GM18868 (cell line): ENCODE measurements at regions not wholly inside any gene's neighbourhood (a gene's known extent, or its start where the extent isn't known, plus 50 kb on each side); places are given as distances from the start of the nearest gene placed in this dataset.

Source experiments
- ATAC-seq: cut with Tn5 transposase; IDR thresholded peaks from one replicate; pipeline ENCODE4 v1.9.1; 2021; ENCODE audit warnings: mild to moderate bottlenecking, moderate library complexity; ENCODE audit not compliant: unreplicated experiment

DNA sequence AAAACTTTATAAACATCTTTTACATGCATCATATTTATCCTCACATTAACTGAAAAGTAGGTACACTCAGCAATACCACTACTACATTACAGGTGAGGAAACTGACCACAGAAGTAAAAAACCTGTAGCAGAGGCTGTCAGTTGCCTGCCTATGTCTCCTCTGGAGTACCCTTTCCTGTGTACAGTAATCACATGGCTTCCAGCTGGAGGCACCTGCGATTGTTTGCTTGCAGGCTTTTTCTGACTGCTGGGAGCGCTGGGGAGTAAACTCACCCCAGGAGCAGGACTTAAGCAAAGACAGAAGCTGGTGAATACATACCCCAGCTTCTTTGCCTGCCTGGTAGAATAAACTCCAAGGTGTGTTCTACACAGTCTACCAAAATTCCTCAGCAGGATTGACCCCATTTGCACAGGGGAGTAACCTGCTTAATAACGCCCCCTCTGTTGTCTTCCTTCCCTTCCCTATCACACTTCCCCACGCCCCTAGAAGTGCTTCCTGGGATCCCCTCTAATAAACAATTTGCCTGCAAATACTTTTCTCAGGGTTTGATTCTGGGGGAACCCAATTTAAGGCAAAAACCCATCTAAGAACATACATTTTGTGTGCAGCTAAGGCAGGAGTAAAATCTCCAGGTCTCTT is 138.9 kb downstream of the PTH2R start:
- ATAC-seq: no peak

GRCh38 chr2:208546107-208546506 is 139.5 kb downstream of the PTH2R start:
- no peak for ATAC-seq

DNA sequence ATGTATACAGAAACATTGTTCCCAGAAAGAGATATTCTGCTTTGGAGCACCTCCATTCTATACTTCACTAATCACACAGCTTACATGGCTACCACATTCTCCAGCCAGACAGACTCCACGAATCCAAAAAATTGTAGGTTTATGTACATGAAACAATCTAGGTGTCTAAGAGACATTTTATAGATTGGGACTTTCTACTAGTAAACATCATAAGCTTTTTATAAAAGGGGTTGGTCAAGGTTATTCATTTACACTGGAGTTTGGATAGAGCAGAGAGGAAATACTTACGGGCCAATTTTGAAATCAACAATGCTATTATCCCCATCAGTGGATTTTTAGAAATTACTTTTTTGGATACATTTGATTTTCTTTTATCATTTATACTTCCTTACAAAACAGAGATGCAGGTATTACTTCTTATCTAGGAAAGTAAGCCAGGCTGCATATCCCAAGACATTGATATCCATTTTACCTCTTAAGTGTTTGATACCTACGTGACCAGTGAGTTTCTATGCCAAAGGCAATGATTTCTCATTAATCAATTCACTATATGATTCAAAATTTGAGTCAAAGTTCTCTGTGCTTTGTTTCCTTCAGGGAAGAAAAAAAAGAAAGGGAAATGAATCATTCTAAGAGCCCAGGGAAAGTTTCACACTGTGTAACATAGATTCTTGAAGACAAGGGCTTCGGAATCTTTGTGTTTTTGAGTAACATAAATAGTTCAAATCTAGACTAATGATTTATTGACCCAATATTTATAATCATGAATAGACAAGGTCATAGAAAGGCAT is 140.5 kb downstream of the PTH2R start:
- ATAC-seq: no peak

GRCh38 chr2:208548700-208549099 is 142.1 kb downstream of the PTH2R start:
- no peak for ATAC-seq

GRCh38 chr2:208549546-208550158 is 143.1 kb downstream of the PTH2R start:
- ATAC-seq: no peak

GRCh38 chr2:208552943-208553342 is 146.4 kb downstream of the PTH2R start:
- ATAC-seq: no peak

DNA sequence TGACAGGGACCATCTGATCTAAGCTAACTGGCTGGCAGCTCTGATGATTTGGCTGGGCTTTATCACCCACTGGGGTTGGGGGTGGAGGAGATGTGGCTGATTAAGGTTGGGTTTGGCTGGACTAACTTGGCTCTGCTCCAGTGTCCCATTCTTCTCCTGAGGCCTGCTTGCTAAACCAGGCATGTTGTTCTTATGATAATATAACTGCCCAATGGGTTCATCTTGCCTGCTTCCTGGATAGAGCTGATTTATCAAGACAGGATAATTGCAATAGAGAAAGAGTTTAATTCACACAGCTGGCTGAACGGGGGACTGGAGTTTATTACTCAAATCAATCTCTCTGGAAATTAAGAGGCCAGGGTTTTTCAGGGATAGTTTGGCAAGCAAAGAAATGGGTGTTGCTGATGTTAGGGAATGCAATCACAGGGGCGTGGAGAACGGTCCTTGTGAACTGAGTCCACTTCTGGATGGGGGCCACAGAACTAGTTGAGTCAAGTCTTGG is 150.4 kb downstream of the PTH2R start:
- ATAC-seq: no peak

GRCh38 chr2:208565690-208566416 is 159.3 kb downstream of the PTH2R start:
- no peak for ATAC-seq

DNA sequence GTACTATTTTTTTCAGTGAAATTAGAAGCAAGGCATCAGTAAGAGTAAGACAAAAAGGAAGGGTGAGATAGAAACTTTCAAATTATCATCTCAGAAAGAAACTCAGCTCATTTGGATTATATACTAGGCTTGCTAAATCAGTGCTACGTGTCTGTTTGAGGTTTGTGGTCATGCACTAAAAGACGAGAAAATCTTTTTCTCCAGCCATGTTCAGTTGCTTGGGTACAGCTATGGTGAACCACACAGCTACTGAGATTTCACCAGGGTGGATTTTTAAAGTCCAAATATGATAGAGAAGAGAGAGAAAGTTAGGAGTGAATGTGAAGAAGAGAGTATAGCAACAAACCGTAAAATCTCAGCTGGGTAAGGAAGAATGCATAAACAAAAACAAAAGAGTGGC is 161.6 kb downstream of the PTH2R start:
- no peak for ATAC-seq

DNA sequence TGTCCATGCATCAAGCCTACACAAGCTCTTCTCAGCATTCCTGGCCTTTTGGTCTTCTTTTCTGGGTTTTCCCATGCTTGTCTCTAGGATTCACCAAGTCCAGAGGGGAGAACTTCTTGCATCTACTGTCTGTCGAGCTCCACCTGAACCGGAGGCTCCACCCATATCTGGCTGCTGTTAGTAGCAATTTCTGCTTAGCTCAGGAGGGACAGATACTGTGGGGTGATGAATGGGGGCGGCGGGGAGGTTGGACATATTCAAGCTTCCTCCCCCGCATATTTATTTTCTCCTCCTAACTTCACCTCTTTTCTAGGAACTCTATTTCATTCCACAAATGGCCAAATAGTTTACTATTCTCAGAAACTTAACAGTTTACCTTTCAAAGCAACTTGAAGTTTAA is 163.5 kb downstream of the PTH2R start:
- no peak for ATAC-seq

- ATAC-seq: no peak
Observed at GRCh38 chr2:208570851-208571763, 164.5 kb downstream of the PTH2R start.

GRCh38 chr2:208571764-208572131 is 165.2 kb downstream of the PTH2R start:
- no peak for ATAC-seq

- ATAC-seq: no peak
Observed at GRCh38 chr2:208573569-208573968, 167.0 kb downstream of the PTH2R start.

DNA sequence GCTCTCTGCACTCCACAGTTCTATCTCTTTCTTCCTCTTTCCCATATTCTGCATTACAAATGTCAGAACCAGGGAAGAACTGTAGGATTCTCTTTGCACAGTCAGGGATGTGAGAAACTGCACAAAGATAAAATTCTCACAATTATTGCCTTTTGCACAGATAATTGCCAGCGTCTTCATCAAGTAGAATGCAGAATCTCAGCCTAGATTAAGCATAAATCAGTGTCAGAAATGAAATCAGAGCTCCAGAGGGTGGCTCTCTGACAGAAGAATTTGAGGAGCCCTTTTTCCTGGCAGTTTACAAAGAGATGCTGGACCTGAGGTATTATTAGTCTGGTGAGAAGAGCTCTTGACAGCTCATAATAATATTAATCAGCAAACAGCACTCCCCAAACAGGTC is 173.1 kb downstream of the PTH2R start:
- ATAC-seq: no peak

DNA sequence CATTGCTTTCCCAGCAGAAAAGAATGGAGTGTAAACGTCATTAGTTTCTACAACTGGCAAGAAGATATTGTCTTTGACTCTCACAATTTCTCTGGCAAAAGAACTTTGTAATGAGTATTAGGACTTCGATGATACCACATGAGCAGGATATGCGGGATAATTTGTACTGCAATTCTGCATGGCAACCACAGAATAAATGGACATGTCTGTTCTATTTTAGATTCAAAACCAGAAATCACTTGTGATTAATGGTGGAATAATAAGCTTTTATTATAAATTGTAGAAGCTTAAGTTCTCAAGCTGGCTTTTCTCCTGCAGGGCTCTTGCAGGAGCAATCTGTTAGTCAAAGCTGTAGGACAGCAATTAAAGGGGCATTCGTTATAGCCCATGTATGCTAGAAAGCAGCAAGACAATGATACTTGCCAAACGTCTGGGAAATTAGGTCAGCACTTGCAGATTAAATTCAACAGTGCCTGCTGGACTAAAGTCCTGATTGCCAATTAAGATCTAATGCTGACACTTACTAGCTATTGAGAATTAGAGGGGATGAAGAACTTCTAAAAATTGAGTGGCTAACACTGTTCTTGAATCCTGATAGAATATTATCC is 177.9 kb downstream of the PTH2R start:
- no peak for ATAC-seq

GRCh38 chr2:208586516-208586915 is 179.9 kb downstream of the PTH2R start:
- no peak for ATAC-seq

DNA sequence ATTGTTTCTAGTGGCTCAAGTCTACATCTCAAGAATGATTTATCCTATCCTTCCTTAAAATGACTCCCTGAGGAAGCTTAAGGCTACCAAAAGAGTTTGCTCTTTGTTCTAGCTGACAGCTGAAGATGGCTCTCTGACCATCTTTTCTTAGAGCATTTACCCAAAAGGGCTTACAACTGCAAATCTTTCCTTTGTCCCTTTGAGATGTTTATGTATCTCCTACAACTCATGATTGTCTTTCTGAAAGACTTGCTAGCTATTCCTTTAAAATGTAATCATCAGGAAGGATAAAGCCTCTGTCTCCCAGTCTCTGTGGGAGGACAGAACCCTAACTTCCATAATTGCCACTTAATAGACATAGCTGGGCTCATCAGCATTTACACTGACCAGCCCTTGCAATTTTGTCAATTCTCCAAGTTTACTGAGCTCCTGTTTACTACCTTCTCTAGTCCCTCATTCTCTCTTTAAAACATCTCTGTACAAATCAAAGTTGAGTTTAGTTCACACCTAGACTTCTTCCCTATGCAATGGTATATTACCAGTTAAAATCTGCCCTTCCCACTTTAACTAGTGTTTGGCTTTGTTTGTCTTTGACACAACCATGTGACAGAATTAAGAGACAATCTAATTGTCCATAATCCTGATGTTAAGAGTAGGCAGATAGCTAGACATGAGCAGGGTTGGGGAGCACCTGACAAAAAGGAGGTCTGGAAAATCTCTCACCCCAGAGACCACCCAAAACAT is 188.2 kb downstream of the PTH2R start:
- ATAC-seq: no peak

GRCh38 chr2:208595386-208596275 is 189.0 kb downstream of the PTH2R start:
- ATAC-seq: peak; percentile 60
